GM12865 (cell line): ENCODE measurements at regions not wholly inside any gene's neighbourhood (a gene's known extent, or its start where the extent isn't known, plus 50 kb on each side); places are given as distances from the start of the nearest gene placed in this dataset.
"Not testable (repeated sequence)": the region's sequence is repeated elsewhere in the genome, so short reads cannot be mapped to it uniquely, and the experiment has no call there.

Source experiments
- DNase-seq: peaks from one replicate; pipeline ENCODE4 v3.0.0; 2010; ENCODE audit warnings: low read depth
- H3K4me3 ChIP-seq: 2 replicates; pipeline ENCODE4 v1.5.1; 2011; ENCODE audit warnings: mild to moderate bottlenecking, low read depth, low read length, control low read depth
- CTCF ChIP-seq: IDR thresholded peaks from 2 replicates; pipeline ENCODE4 v1.5.1; 2011; ENCODE audit warnings: low read length, control low read depth, low read depth, inconsistent platforms; ENCODE audit not compliant: insufficient read depth; ENCODE audit errors: missing control alignments

GRCh38 chr19:56916528-56916927, 76.0 kb upstream of the PEG3 start:
- no peak for DNase-seq
- no peak for TF ChIP-seq CTCF
- no peak overlapping the region for H3K4me3 ChIP-seq

- no peak for DNase-seq
- TF ChIP-seq CTCF: no peak
- no peak overlapping the region for H3K4me3 ChIP-seq
These were observed 77.0 kb upstream of the PEG3 start for GRCh38 chr19:56917529-56917928.

- no peak for DNase-seq
- no peak overlapping the region for H3K4me3 ChIP-seq
- no peak for TF ChIP-seq CTCF
These were observed 77.5 kb upstream of the PEG3 start for GRCh38 chr19:56917998-56918397.

- DNase-seq: no peak
- no peak for TF ChIP-seq CTCF
- no peak overlapping the region for H3K4me3 ChIP-seq
These were observed 78.3 kb upstream of the PEG3 start for GRCh38 chr19:56918682-56919307.

GRCh38 chr19:56919308-56919995, 78.9 kb upstream of the PEG3 start:
- TF ChIP-seq CTCF: no peak
- H3K4me3 ChIP-seq: no peak overlapping the region
- DNase-seq: no peak

GRCh38 chr19:56926094-56926493, 85.6 kb upstream of the PEG3 start:
- DNase-seq: not testable (repeated sequence)

GRCh38 chr19:56927294-56927693, 86.8 kb upstream of the PEG3 start:
- DNase-seq: no peak
- no peak overlapping the region for H3K4me3 ChIP-seq
- TF ChIP-seq CTCF: no peak

More at GRCh38 chr19:56926094-56926493, 85.6 kb upstream of the PEG3 start:
- H3K4me3 ChIP-seq: not testable (repeated sequence)
